ENCODE measurements at regions not wholly inside any gene's neighbourhood (a gene's known extent, or its start where the extent isn't known, plus 50 kb on each side); places are given as distances from the start of the nearest gene placed in this dataset.

GRCh38 chr3:66754613-66755012, 243.5 kb upstream of the KBTBD8 start:
- no peak for DNase-seq
- peaks cover 3% of the 10 kb centered on the region for H3K4me1 ChIP-seq
- H3K27me3 ChIP-seq (ENCODE audit: low read depth) = no peaks in the 10 kb centered on the region
- no peak overlapping the region for H3K27ac ChIP-seq (replicated peaks)
- H3K9me3 ChIP-seq (replicated peaks) = no peaks in the 10 kb centered on the region
- intact Hi-C loops (cut with micrococcal nuclease) = no loop called here
- H3K36me3 ChIP-seq = no peaks in the 10 kb centered on the region
- TF ChIP-seq, protein P1, sequence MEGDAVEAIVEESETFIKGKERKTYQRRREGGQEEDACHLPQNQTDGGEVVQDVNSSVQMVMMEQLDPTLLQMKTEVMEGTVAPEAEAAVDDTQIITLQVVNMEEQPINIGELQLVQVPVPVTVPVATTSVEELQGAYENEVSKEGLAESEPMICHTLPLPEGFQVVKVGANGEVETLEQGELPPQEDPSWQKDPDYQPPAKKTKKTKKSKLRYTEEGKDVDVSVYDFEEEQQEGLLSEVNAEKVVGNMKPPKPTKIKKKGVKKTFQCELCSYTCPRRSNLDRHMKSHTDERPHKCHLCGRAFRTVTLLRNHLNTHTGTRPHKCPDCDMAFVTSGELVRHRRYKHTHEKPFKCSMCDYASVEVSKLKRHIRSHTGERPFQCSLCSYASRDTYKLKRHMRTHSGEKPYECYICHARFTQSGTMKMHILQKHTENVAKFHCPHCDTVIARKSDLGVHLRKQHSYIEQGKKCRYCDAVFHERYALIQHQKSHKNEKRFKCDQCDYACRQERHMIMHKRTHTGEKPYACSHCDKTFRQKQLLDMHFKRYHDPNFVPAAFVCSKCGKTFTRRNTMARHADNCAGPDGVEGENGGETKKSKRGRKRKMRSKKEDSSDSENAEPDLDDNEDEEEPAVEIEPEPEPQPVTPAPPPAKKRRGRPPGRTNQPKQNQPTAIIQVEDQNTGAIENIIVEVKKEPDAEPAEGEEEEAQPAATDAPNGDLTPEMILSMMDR (IDR thresholded peaks at IDR 0.05; ENCODE audit: borderline replicate concordance) = no peak
- H3K4me3 ChIP-seq = no peak overlapping the region

GRCh38 chr3:66755924-66756323, 242.2 kb upstream of the KBTBD8 start:
- Histone ChIP-seq H3K4me1 (peaks cover 1% of the 10 kb centered on the region), H3K27me3 (ENCODE audit: low read depth) (no peaks in the 10 kb centered on the region), H3K4me3 (no peak overlapping the region), H3K27ac (replicated peaks) (no peak overlapping the region), H3K9me3 (replicated peaks) (no peaks in the 10 kb centered on the region), H3K36me3 (no peaks in the 10 kb centered on the region)
- no peak for DNase-seq
- intact Hi-C loops (cut with micrococcal nuclease) = no loop called here
- TF ChIP-seq, protein P1 (IDR thresholded peaks at IDR 0.05; ENCODE audit: borderline replicate concordance) = no peak

GRCh38 chr3:66756468-66757036, 241.6 kb upstream of the KBTBD8 start:
- no peak overlapping the region for H3K27ac ChIP-seq (replicated peaks)
- DNase-seq = no peak
- no peaks in the 10 kb centered on the region for H3K36me3 ChIP-seq
- H3K4me1 ChIP-seq = no peaks in the 10 kb centered on the region
- H3K27me3 ChIP-seq (ENCODE audit: low read depth) = no peaks in the 10 kb centered on the region
- H3K4me3 ChIP-seq = no peak overlapping the region
- intact Hi-C loops (cut with micrococcal nuclease) = no loop called here
- TF ChIP-seq, protein P1 (IDR thresholded peaks at IDR 0.05; ENCODE audit: borderline replicate concordance) = no peak
- no peaks in the 10 kb centered on the region for H3K9me3 ChIP-seq (replicated peaks)

DNA sequence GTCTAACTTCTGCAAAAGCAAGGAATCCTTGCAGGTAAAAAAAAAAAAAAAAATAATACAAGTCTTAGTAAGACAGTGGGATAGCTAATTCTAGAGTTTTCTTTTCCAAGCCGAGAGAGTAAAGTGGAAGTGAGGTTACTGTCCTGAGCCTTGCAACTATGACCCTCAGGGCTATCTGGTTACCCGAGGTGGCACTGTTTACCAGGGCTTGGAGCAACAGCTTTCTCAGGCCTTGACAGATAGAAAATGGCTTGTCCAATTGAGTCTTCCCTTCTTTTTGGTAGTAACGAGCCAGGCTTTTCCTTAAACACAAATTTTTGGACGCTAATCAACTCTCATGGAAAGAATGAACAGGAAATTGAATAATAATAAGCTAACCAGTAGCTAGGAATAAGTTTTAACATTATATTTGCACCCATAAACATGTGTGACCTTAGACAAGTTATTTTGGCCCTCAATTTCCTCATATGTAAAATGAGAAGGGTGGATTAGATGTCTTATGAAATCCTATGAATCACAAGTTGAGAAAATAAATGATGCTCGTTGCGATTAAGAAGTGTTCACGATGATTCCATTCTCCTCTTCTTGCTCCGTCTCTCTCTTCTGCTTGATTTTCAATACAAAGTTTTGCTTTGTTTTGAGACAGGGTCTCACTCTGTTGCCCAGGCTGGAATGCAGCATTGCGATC, 236.9 kb upstream of the KBTBD8 start:
- intact Hi-C loops (cut with micrococcal nuclease) = no loop called here
- no peak for DNase-seq
- Histone ChIP-seq H3K9me3 (replicated peaks) (peaks cover 9% of the 10 kb centered on the region), H3K36me3 (no peaks in the 10 kb centered on the region), H3K4me1 (no peaks in the 10 kb centered on the region), H3K27me3 (ENCODE audit: low read depth) (no peaks in the 10 kb centered on the region), H3K27ac (replicated peaks) (no peak overlapping the region), H3K4me3 (no peak overlapping the region)
- TF ChIP-seq, protein P1 (IDR thresholded peaks at IDR 0.05; ENCODE audit: borderline replicate concordance) = no peak

- TF ChIP-seq, protein P1 (IDR thresholded peaks at IDR 0.05; ENCODE audit: borderline replicate concordance) = no peak
- DNase-seq = no peak
- Histone ChIP-seq H3K27ac (replicated peaks) (no peak overlapping the region), H3K9me3 (replicated peaks) (peaks cover 9% of the 10 kb centered on the region), H3K36me3 (no peaks in the 10 kb centered on the region), H3K4me1 (no peaks in the 10 kb centered on the region), H3K4me3 (no peak overlapping the region), H3K27me3 (ENCODE audit: low read depth) (no peaks in the 10 kb centered on the region)
- intact Hi-C loops (cut with micrococcal nuclease) = no loop called here
Observed at GRCh38 chr3:66762916-66763693, 235.0 kb upstream of the KBTBD8 start.

Measured in left ventricle myocardium inferior (tissue), 1 donor.